Fibroblast of skin of left biceps (primary cell): ENCODE measurements at regions not wholly inside any gene's neighbourhood (a gene's known extent, or its start where the extent isn't known, plus 50 kb on each side); places are given as distances from the start of the nearest gene placed in this dataset.
"Not testable (repeated sequence)": the region's sequence is repeated elsewhere in the genome, so short reads cannot be mapped to it uniquely, and the experiment has no call there.

Source experiments
- DNase-seq, 2 experiments: peaks; one replicate each; pipeline ENCODE4 v3.0.0-alpha.2; 2013; ENCODE audit warnings: low read depth in 2 of 2

DNA sequence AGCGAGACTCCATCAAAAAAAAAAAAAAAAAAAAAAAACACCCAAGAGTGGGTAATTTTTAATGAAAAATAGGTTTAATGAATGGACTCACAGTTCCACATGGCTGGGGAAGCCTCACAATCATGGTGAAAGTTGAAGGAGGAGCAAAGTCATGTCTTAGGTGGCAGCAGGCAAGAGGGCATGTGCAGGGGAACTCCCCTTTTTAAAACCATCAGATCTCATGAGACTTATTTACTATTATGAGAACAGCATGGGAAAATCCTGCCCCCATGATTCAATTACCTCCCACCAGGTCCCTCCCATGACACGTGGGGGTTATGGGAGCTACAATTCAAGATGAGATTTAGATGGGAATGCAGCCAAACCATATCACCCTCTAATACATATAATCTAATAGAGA, 454.6 kb upstream of the PTGER4 start:
- not testable (repeated sequence) for DNase-seq

DNA sequence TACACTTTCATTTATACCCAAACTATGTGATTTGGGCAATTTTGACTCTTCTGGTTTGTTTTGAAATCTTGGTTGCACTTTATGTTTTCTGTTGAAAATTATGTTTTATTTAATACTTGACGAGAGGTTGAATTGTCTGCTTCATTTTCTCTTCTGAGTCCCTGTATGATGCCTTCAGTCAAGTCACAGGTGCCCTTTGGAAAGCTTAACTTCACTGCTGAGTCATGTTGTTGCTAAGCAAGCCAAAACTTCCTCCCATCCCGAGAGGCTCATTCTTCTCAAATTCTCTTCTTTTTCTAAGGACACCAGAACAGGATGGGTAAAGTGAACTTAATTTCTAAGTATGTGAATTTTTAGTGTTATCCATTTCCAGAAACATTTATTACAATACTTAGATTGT, 455.3 kb upstream of the PTGER4 start:
- DNase-seq, result no peak

DNA sequence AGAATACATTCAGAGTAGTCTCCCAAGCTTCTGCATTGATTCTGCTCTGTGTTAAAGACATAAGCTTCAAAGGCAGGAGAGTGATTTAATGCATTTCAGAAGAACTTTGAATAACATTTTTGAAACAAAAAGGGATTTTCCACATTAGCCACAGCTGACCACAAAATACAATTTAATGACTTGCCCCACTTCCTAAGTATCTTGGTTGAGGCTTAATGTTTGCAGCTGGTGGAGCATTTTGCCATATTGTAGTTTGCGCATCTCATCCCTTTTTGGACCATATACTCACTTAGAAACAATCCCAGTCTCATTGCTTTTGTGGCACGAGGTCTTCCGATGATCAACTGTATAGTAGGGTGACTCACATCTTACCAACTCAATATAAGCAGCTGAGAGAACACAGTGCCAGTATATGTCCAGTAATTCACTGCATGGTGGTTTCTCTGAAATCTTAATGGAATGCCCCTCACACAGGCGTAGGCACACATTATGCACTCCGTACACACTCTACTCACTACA, 455.8 kb upstream of the PTGER4 start:
- DNase-seq, result peak; percentile 50 to 53

DNA sequence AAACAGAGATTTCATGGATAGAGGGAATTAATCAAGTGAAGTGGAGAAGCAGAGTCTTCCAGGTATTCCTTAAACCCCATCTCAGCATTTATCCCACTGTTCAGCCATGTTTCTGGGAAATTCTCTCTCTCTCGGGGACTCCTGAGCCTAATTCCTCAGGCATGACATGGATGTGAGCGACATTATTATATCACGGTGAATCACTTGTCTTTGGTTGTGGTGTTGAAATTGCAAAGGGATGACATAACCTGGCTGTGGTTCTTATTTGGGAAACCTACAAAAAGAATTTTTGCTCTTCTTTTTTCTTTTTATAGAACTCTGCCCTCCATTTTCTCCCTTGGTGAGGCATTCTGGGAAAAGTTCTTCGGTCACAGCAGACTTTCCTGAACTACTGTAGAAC, 457.9 kb upstream of the PTGER4 start:
- peak; percentile 59 to 63 for DNase-seq

DNA sequence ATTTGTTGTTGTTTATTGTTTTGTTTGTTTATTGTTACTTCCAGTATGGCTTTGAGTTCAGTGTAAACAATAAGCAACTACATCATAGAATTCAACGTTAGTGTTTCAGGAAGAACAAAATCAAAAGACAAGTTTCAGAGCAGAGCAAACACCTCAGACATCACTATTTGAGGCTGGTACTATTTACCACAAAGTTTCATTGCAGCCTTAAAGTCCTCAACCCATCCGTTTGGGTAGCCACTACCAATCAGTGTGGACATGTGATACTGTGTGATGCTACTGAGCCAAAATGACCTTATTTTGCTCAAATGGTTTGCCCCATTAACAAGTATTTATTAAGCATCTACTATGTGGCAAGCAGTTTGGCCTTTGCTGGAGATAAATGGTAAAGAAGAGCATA, 458.5 kb upstream of the PTGER4 start:
- no peak for DNase-seq

DNA sequence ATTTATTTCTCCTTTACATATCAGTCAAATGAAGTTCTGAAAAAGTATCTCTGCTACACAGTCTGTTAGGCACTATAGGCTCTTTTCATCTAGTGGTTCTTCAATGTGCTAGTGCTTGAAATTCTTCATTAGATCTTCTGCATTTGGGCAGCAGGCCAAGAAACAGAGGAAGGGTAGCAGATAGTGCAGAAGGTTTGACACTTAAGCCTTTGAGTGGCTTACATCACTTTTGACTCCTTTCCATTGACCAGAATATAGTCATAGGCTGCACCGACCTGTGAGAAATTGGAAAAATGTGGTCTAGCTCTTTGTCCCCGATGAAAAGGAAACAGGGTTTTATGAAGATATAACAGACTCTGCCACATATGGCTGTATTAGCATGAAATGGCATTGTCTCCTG, 459.5 kb upstream of the PTGER4 start:
- DNase-seq, result no peak

DNA sequence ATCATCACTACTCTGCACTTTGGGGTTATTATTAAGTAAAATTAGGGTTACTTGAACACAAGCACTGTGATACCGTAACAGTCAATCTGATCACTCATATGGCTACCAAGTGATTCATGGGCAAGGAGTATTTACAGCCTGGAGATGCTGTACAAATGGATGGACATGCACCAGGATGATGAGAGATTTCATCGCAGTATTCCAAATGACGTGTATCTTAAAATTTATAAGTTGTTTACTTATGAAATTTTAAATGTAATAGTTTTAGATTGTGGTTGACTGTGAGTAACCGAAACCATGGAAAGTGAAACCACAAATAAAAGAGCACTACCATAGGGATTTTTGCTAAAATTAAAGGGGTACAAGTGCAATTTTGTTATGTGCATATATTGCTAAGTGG, 462.2 kb upstream of the PTGER4 start:
- DNase-seq, result no peak

DNA sequence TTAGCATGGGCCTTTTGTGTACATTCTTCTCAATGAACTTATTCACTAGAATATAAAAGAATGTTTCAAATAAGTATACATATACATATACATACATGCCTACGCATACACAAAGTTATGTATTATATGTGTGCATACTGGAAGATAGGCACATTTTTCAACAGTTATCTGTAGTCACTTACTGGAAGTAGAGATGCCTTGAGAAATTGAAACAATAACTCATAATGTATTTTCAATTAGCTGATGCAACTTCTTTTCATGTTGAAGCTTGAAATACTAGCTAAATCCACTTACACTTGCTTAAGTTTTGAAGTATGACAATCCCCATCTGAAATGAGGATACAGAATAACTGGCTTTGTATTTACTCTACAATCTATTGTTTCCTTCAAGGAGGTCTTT, 469.0 kb upstream of the PTGER4 start:
- no peak for DNase-seq

DNA sequence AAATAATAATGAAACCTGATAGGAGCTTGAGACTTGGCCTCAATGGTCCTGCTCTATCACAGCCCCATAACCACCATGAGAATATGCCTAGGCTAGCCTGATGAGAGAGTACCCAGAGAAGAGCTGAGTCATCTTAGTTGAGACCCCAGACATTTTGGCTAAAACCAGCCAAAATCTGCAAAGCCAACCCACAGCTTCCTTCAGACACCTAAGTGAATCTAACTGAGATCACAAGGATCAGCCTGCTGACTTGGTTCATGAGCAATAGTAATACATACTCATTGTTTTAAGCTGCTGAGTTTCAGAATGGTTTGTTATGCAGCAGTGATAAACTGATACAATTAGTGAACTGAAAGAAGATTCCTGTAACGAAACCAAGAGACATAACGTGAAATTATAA, 473.7 kb upstream of the PTGER4 start:
- DNase-seq, result no peak

DNA sequence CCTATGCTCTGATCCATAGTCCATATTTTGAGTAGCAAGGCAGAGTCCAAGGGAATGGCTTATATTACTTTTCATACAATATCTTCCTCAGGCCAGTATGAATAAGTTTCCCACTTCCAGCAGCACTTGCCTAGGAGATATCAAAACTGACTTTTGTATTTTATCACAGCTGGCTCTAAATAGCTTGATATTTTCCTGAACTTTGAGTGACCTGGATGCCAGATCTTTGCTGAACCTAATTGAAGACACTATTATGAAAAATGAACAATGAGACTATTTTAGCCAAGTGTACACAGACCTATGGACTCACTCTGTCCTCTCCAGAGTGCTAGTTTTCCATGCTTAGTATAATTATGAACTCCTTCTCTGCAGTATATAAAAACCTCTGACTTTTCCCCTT, 475.6 kb upstream of the PTGER4 start:
- no peak for DNase-seq

DNA sequence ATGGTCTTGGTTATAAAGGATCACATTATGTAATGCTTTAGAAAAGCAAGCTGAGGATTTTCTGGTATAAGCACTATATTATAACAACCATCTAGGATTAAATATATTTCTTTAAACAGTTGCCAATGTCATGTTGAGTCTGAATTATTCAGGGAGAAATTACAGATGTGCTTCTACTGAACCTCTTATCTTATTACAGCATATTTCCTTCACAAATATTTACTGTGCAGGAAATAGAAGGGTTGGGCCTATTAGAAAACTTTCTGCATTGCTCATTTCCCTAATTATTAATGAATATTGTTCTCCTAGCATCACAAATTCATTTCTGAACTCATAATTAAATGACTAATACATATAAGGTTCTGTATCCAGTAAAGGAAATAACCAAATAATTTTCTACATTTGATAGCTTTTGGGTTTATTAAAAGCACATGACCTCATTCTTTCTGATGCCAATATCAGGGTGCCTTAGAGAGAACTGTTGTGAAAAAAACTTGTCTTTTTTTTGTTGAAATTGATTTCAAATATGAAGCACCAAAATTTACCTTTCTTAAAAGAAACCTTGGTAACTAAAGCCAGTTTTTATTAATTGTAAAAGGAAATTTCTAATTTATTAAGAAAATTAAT, 476.8 kb upstream of the PTGER4 start:
- no peak for DNase-seq

DNA sequence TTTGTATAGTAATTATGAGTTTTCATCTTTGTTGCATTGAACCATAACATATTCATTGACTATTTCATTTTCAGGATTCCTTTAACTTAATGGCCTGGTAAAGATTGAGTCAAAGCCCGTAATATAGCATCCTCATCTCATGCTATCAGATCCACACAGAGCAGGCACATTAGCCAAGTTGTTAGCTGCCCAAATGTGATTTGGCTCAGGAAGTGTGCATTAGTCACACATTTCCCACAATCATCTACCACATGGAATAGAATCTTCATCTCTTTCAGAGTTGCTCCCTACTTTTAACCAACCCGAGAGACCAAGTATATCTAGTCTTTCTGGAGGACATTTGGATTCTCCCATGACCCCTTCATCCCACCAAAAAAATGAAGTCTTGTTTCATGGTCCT, 481.0 kb upstream of the PTGER4 start:
- DNase-seq, result peak in 1 of 2 experiments; percentile 9

DNA sequence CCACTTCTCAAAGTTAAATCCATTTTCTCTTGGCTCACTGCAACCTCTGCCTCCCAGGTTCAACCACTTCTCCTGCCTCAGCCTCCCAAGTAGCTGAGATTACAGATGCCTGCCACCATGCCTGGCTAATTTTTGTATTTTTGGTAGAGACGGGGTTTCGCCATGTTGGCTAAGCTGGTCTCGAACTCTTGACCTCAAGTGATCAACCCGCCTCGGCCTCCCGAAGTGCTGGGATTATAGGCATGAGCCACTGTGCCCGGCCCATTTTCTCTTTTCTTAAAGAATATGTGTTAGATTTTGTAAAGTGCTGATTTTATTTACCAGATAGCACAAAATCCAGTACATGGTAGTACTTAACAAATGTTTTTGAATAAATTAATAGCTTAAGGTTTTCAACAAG, 484.1 kb upstream of the PTGER4 start:
- not testable (repeated sequence) for DNase-seq

DNA sequence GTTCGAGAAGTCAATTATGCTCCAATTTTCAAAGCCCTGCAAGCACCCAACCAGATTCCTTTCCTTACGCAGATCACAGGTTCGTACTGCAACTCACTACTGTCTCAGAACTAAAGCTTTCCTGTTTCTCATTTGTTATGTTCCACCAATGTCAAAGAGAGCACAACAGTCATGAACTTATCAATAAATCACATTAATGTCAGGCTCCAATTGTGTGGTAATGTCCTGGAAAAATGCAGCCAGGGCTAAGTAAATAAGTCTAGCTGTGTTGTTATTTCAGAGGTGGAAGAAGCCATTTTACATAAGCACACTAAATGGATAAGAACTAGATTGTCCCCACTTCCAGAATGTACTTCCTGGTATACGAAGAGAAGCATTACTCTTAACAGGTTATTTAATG, 488.6 kb upstream of the PTGER4 start:
- DNase-seq, result no peak

DNA sequence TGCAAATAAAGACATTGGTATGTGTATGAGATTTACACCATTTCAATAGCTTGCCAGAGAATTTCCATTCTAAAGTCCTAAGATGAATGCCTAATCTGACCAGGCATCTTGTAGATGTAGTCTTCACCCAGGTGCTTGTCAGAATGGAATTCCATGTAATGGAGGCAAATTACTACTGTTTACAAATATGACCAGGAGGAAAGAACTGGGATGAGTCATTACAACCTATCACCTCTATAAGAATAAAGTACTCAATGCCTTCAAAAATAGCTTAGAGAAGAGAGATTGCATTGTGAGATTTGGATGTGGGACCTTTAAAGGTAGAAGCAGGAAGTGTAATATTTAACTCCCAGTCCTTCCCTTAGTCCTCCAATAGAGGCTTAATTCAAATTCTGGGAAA, 507.0 kb upstream of the PTGER4 start:
- DNase-seq, result no peak

DNA sequence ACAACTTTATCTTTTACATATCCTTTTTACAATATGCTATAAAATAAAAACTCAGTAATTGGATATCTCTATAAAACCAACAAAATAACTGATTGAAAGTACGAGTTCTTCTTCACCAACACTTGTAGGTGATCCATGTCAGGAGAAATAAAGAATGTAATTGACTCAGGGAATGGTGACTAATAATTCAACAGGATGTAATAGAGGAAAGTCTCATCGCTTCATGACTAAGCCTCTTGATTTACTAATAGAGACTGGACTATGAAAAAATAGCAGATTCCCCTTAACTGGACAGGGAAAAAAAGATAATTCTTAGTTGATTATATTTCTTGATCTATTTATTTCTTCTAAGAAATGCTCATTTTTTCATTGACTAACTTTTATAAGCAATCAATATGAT, 507.7 kb upstream of the PTGER4 start:
- DNase-seq, result peak in 1 of 2 experiments; percentile 15

DNA sequence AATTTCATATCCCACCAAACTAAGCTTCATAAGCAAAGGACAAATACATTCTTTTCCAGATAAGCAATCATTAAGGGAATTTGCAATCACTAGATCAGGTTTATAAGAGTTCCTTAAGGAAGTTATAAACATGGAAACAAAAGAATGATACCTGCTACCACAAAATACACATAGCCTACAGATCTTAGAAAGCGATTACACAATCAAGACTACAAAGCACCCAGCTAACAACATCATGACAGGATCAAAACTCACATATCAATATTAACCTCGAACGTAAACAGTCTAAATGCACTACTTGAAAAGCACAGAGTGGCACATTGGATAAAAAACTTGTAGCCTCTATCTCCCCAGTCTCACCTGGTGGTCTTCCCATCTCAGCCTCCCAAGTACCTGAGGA, 512.4 kb upstream of the PTGER4 start:
- no peak for DNase-seq

DNA sequence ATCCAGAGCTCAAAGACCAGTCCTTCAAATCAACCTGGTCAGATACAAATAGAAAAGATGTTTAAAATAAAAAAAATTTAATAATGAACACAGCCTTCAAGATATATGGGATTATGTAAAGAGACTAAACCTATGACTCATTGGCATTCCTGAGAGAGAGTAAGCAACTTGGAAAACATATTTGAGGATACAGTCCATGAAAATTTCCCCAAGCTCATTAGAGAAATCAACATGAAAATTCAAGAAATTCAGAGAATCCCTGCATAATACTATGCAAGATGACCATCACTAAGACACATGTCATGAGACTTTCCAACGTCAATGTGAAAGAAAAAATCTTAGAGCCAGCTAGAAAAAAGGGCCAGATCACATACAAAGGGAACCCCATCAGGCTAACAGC, 512.9 kb upstream of the PTGER4 start:
- DNase-seq, result peak in 1 of 2 experiments; percentile 2

DNA sequence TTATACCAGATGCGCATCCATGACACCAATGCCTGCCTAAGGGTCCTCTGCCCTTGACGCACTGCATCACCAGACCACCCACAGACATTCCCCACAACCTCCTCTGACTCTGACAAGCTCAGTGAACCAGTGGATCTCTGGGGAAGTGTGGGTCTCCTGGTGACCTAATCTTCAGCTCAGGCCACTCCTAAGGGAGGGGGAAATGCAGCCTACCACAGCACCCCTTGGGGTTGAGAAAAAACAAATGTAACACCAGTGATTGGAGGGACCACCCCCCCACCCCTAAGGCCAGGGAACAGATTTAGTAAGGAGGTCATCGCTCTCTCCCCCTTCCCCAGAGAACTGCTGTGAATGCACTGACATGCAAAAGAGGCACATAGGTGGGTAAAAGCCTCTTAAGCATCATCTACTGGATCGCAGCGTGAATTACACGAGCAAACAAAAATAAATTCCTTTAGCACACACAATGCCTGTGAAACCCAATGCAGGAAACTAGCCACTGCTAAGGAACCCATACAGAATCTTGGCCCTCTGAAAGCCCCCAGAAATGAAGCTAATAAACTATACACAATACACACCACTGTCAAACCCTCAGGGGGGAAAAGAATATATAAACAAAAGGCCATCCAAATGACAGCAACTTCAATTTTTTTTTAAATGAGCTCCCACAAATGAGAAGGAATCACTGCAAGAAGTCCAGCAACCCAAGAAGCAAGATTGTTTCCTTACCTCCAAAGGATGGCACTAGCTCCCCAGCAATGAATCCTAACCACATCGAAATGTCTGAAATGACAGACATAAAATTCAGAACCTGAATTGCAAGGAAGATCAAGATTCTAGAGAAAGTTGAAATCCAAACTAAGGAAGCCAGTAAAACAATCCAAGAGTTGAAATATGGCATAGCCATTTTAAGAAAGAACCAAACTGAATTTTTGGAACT, 513.7 kb upstream of the PTGER4 start:
- no peak for DNase-seq

DNA sequence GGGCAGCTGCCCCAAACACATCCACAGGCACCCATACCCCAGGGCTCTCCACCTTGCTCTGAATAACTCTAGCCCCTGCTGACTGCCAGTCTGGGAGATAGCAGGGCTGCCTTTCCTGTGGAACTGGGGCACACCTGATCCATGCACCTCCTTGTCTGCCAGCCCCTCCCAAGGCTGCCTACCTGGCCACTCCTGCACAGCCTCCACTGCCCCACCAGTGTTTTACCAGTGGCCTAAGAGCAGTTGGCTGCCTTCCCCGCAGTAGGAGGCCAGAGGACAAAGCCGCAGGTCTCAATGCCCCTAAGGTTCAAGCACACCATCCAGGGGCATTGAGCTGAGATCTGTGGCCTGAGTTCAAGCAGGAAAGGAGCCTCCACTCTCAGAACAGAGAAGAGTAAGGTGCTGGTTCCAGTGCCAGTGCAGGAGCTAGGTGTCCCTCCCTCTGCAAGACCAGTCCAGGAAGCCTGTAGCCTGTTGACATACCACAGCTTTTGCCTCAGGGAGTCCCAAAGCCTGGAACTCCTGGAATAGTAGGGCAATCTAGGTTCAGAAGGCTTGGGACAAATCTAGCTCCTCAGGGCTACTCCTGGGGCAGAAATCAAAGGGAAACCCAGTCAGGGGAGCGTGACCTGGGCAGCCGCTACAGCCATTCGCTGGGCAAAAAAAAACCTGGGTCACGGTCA, 514.5 kb upstream of the PTGER4 start:
- no peak for DNase-seq

DNA sequence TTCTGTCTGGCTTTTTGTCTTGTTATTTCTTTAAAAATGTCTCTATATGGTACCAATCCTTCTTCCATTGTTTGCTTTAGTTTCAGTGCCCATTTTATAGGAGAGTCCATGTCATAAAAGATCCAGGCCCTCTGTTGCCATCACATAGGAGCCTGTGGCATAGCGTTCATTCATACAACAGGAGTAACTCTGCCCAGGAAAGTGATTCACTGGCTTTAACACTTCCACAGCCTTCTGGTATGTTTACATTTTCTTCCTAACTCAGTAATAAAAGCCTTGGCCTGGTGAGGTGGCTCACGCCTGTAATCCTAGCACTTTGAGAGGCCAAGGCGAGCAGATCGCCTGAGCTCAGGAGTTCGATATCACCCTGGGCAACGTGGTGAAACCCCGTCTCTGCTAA, 519.3 kb upstream of the PTGER4 start:
- no peak for DNase-seq

DNA sequence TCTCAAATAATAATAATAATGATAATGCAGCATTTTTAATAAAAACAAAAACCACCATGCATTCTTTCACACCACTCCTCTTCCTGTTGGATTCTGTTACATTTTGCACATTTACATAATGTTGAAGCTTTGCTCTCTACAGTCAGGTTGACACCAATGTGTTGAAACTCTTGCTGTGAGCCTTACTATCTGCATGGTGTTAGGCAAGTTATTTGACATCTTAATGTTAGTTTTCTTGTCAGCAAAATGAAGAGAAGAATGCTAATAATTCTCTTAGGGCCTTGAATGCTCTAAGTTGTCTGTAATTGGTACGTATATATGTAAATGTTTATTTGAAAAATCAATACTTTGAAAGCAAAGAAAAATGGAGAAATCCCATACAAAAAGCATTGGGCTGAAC, 525.5 kb upstream of the PTGER4 start:
- no peak for DNase-seq

DNA sequence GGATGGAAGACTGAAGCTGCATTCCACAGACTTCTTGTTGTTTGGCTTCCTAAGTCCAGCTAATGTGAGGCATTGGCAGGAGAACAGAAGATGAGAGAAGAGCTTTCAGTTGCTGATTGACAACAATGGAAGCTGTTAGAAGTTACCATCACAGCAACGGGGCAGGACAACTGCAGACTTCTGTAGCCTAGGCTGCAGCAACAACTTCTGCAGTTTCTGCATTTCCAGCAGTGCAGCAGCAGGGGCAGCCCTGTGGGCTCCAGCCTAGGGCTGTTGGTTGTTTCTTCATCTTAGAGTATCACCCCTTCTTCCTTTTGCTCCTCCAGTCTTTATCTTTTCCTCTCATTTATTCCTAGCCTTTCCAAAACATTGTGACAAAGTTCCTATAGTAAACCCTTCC, 528.8 kb upstream of the PTGER4 start:
- DNase-seq, result no peak
